Ectodermal cell (in vitro differentiated cells): ENCODE measurements at regions not wholly inside any gene's neighbourhood (a gene's known extent, or its start where the extent isn't known, plus 50 kb on each side); places are given as distances from the start of the nearest gene placed in this dataset.
A peak's percentile ranks its signal among the peaks of the same experiment; 100 is the strongest.

Experiments used
- H3K27ac ChIP-seq: 2 replicates; pipeline ENCODE4 v1.7.0; 2013; ENCODE audit warnings: mild to moderate bottlenecking, low read depth, low read length; ENCODE audit not compliant: insufficient read depth, poor library complexity, severe bottlenecking
- H3K27me3 ChIP-seq: 2 replicates; pipeline ENCODE4 v1.7.0; 2013; ENCODE audit warnings: mild to moderate bottlenecking, low read length; ENCODE audit not compliant: insufficient read depth, control insufficient read depth, poor library complexity, severe bottlenecking
- H3K36me3 ChIP-seq: one replicate; pipeline ENCODE4 v1.7.0; 2013; ENCODE audit warnings: low read length; ENCODE audit not compliant: control insufficient read depth, insufficient read depth
- H3K4me1 ChIP-seq: one replicate; pipeline ENCODE4 v1.7.0; 2013; ENCODE audit warnings: low read length; ENCODE audit not compliant: control insufficient read depth, insufficient read depth
- H3K4me3 ChIP-seq: 2 replicates; pipeline ENCODE4 v1.7.0; 2013; ENCODE audit warnings: low read depth, low read length, control low read depth; ENCODE audit not compliant: insufficient read depth
- H3K9me3 ChIP-seq: 2 replicates; pipeline ENCODE4 v1.7.0; 2013; ENCODE audit warnings: mild to moderate bottlenecking, low read length, moderate library complexity; ENCODE audit not compliant: control insufficient read depth
- WGBS, 2 experiments: methylation state at CpG; one replicate each; pipeline ENCODE4 v1.1.7; 2013; ENCODE audit warnings: missing lambda C conversion rate in 2 of 2; 5-methylcytosine and 5-hydroxymethylcytosine counted together

GRCh38 chr2:55999790-56000189 lies 76.2 kb upstream of the EFEMP1 start:
- Histone ChIP-seq H3K4me3 (no peak overlapping the region), H3K4me1 (no peaks in the 10 kb centered on the region), H3K27me3 (no peaks in the 10 kb centered on the region), H3K9me3 (no peaks in the 10 kb centered on the region), H3K27ac (no peak overlapping the region), H3K36me3 (no peaks in the 10 kb centered on the region)
- 100% methylated on average over 1 of the region's 2 CpGs for WGBS, 2 experiments

GRCh38 chr2:56001947-56002346 lies 78.4 kb upstream of the EFEMP1 start:
- Histone ChIP-seq H3K27me3 (no peaks in the 10 kb centered on the region), H3K9me3 (no peaks in the 10 kb centered on the region), H3K27ac (no peak overlapping the region), H3K4me1 (no peaks in the 10 kb centered on the region), H3K36me3 (no peaks in the 10 kb centered on the region), H3K4me3 (no peak overlapping the region)
- WGBS, 2 experiments, result 89 to 100% methylated on average over 1 of the region's 1 CpG

GRCh38 chr2:56008661-56009431 lies 85.3 kb upstream of the EFEMP1 start:
- H3K27ac ChIP-seq, result peak overlapping the region; percentile 82
- no peak overlapping the region for H3K4me3 ChIP-seq
- no peaks in the 10 kb centered on the region for H3K36me3 ChIP-seq
- H3K9me3 ChIP-seq, result no peaks in the 10 kb centered on the region
- peaks cover 10% of the 10 kb centered on the region for H3K4me1 ChIP-seq
- WGBS, 2 experiments, result 8 to 12% methylated on average over 8 of the region's 8 CpGs
- no peaks in the 10 kb centered on the region for H3K27me3 ChIP-seq

GRCh38 chr2:56009758-56010458 lies 86.3 kb upstream of the EFEMP1 start:
- H3K36me3 ChIP-seq, result no peaks in the 10 kb centered on the region
- H3K4me3 ChIP-seq, result no peak overlapping the region
- no peak overlapping the region for H3K27ac ChIP-seq
- no peaks in the 10 kb centered on the region for H3K9me3 ChIP-seq
- 50 to 76% methylated on average over 1 to 2 of the region's 3 CpGs for WGBS, 2 experiments
- H3K4me1 ChIP-seq, result peaks cover 16% of the 10 kb centered on the region
- H3K27me3 ChIP-seq, result no peaks in the 10 kb centered on the region

GRCh38 chr2:56011624-56012023 lies 88.0 kb upstream of the EFEMP1 start:
- WGBS, 2 experiments, result 90 to 91% methylated on average over 4 of the region's 4 CpGs
- Histone ChIP-seq H3K36me3 (no peaks in the 10 kb centered on the region), H3K4me1 (peaks cover 27% of the 10 kb centered on the region), H3K27me3 (no peaks in the 10 kb centered on the region), H3K27ac (no peak overlapping the region), H3K9me3 (no peaks in the 10 kb centered on the region), H3K4me3 (no peak overlapping the region)

- Histone ChIP-seq H3K4me1 (peaks cover 27% of the 10 kb centered on the region), H3K27ac (no peak overlapping the region), H3K4me3 (no peak overlapping the region), H3K27me3 (no peaks in the 10 kb centered on the region), H3K9me3 (no peaks in the 10 kb centered on the region), H3K36me3 (no peaks in the 10 kb centered on the region)
- 89 to 97% methylated on average over 1 of the region's 1 CpG for WGBS, 2 experiments
These were observed 88.7 kb upstream of the EFEMP1 start for GRCh38 chr2:56012221-56012765.

- peaks cover 27% of the 10 kb centered on the region for H3K4me1 ChIP-seq
- H3K36me3 ChIP-seq, result no peaks in the 10 kb centered on the region
- H3K27me3 ChIP-seq, result no peaks in the 10 kb centered on the region
- no peak overlapping the region for H3K4me3 ChIP-seq
- no peaks in the 10 kb centered on the region for H3K9me3 ChIP-seq
- no peak overlapping the region for H3K27ac ChIP-seq
These were observed 89.9 kb upstream of the EFEMP1 start for GRCh38 chr2:56013475-56013874.

GRCh38 chr2:56014046-56014730 lies 90.6 kb upstream of the EFEMP1 start:
- no peak overlapping the region for H3K4me3 ChIP-seq

GRCh38 chr2:56015711-56016115 lies 92.1 kb upstream of the EFEMP1 start:
- 22 to 25% methylated on average over 4 of the region's 4 CpGs for WGBS, 2 experiments
- Histone ChIP-seq H3K27me3 (no peaks in the 10 kb centered on the region), H3K4me3 (no peak overlapping the region), H3K9me3 (no peaks in the 10 kb centered on the region), H3K27ac (no peak overlapping the region), H3K4me1 (peaks cover 22% of the 10 kb centered on the region), H3K36me3 (no peaks in the 10 kb centered on the region)

More at GRCh38 chr2:56014046-56014730, 90.6 kb upstream of the EFEMP1 start:
- Histone ChIP-seq H3K36me3 (no peaks in the 10 kb centered on the region), H3K4me1 (peaks cover 22% of the 10 kb centered on the region), H3K27me3 (no peaks in the 10 kb centered on the region), H3K27ac (no peak overlapping the region), H3K9me3 (no peaks in the 10 kb centered on the region)
- 16 to 20% methylated on average over 4 to 5 of the region's 8 CpGs for WGBS, 2 experiments

GRCh38 chr2:56017784-56018183 lies 94.2 kb upstream of the EFEMP1 start:
- H3K9me3 ChIP-seq, result no peaks in the 10 kb centered on the region
- H3K27me3 ChIP-seq, result no peaks in the 10 kb centered on the region
- peaks cover 22% of the 10 kb centered on the region for H3K4me1 ChIP-seq
- no peak overlapping the region for H3K27ac ChIP-seq
- no peak overlapping the region for H3K4me3 ChIP-seq
- no peaks in the 10 kb centered on the region for H3K36me3 ChIP-seq
